Myocyte (in vitro differentiated cells): ENCODE measurements at regions not wholly inside any gene's neighbourhood (a gene's known extent, or its start where the extent isn't known, plus 50 kb on each side); places are given as distances from the start of the nearest gene placed in this dataset.
A peak's percentile ranks its signal among the peaks of the same experiment; 100 is the strongest.

Experiments
- DNase-seq: peaks from one replicate; pipeline ENCODE4 v3.0.0-alpha.2; 2012; ENCODE audit warnings: low read depth

- DNase-seq = no peak
Observed at GRCh38 chr12:94027561-94027960, 120.8 kb upstream of the PLXNC1 start.

GRCh38 chr12:94031763-94032162 lies 116.6 kb upstream of the PLXNC1 start:
- DNase-seq = no peak

- DNase-seq = no peak
Observed at GRCh38 chr12:94032368-94032767, 116.0 kb upstream of the PLXNC1 start.

GRCh38 chr12:94033101-94033500 lies 115.3 kb upstream of the PLXNC1 start:
- DNase-seq = no peak

GRCh38 chr12:94033784-94034183 lies 114.6 kb upstream of the PLXNC1 start:
- DNase-seq = no peak

GRCh38 chr12:94037444-94037843 lies 110.9 kb upstream of the PLXNC1 start:
- peak; percentile 7 for DNase-seq

- no peak for DNase-seq
Observed at GRCh38 chr12:94038605-94039004, 109.8 kb upstream of the PLXNC1 start.

- DNase-seq = no peak
Observed at GRCh38 chr12:94039199-94039840, 109.1 kb upstream of the PLXNC1 start.

- no peak for DNase-seq
Observed at GRCh38 chr12:94039914-94040313, 108.5 kb upstream of the PLXNC1 start.

- no peak for DNase-seq
Observed at GRCh38 chr12:94041850-94042249, 106.5 kb upstream of the PLXNC1 start.

GRCh38 chr12:94042321-94042720 lies 106.1 kb upstream of the PLXNC1 start:
- no peak for DNase-seq

GRCh38 chr12:94046626-94047410 lies 101.6 kb upstream of the PLXNC1 start:
- DNase-seq = peak; percentile 16

GRCh38 chr12:94047781-94048567 lies 100.4 kb upstream of the PLXNC1 start:
- peak; percentile 18 for DNase-seq

- no peak for DNase-seq
Observed at GRCh38 chr12:94048757-94049156, 99.6 kb upstream of the PLXNC1 start.

- DNase-seq = no peak
Observed at GRCh38 chr12:94049718-94050117, 98.7 kb upstream of the PLXNC1 start.

- DNase-seq = no peak
Observed at GRCh38 chr12:94053676-94054075, 94.7 kb upstream of the PLXNC1 start.

- no peak for DNase-seq
Observed at GRCh38 chr12:94055528-94055927, 92.8 kb upstream of the PLXNC1 start.

GRCh38 chr12:94056419-94057158 lies 91.8 kb upstream of the PLXNC1 start:
- no peak for DNase-seq

GRCh38 chr12:94057262-94058151 lies 90.9 kb upstream of the PLXNC1 start:
- DNase-seq = peak; percentile 76
